SH-SY5Y (cell line): ENCODE measurements at regions not wholly inside any gene's neighbourhood (a gene's known extent, or its start where the extent isn't known, plus 50 kb on each side); places are given as distances from the start of the nearest gene placed in this dataset.

Experiments used
- GATA2 ChIP-seq: IDR thresholded peaks from 2 replicates; pipeline ENCODE4 v1.6.1; 2011; ENCODE audit warnings: mild to moderate bottlenecking, low read depth, low read length
- GATA3 ChIP-seq: IDR thresholded peaks from 2 replicates; pipeline ENCODE4 v1.6.1; 2011; ENCODE audit warnings: low read depth, mild to moderate bottlenecking, low read length, moderate library complexity

DNA sequence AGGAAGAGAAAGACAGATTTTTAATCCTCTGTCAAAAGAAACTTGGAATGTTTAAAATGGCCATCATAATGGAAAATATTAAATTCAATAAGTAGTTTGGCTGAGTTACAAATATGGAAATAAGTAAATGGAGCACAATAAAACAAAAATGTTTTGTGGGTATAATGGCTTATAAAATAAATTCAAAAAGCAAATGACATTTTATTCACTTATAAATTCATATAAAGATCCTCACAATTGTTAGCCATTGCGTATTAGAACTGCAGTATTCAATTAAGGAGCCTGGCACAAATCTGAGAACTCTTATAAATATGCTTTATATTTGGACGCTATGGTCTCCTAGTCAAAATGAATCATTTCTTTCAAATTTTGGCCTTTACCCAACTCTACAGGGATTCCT, 339.0 kb upstream of the PABPC4L start:
- TF ChIP-seq GATA2 (no peak), GATA3 (no peak)
